ENCODE measurements at regions not wholly inside any gene's neighbourhood (a gene's known extent, or its start where the extent isn't known, plus 50 kb on each side); places are given as distances from the start of the nearest gene placed in this dataset.

GRCh38 chr22:48305726-48306235 lies 1521.9 kb downstream of the BRD1 start:
- H3K36me3 ChIP-seq (ENCODE audit: control insufficient read depth, insufficient read depth, low read length), result no peaks in the 10 kb centered on the region
- intact Hi-C loops (cut with micrococcal nuclease; ENCODE audit: unreplicated experiment) (no loop called here), in situ Hi-C loops (cut with HindIII; ENCODE audit: low pct_unique_long_range_greater_than_20kb, low sequenced_read_pairs) (no loop called here)
- ChIA-PET CTCF (no interaction called here), POLR2A (no interaction called here)
- ATAC-seq (no peak), DNase-seq (ENCODE audit: low read depth, low spot score) (no peak)
- BruUV-seq (replicated peaks), result no TSS peak
- H3K27me3 ChIP-seq (ENCODE audit: control insufficient read depth, insufficient read depth, low read length), result no peaks in the 10 kb centered on the region; the same call in 1 of the 2 replicates
- no peak for TF ChIP-seq TCF7L2 (IDR thresholded peaks at IDR 0.05; ENCODE audit: low read depth, low read length)
- TF ChIP-seq POLR2AphosphoS5 (IDR thresholded peaks at IDR 0.05; ENCODE audit: low read depth, low read length), result no peak
- no peak for TF ChIP-seq REST (IDR thresholded peaks at IDR 0.05; ENCODE audit: insufficient read depth in 1 of 2, low read depth in 2 of 2, low read length in 1 of 2)
- TF ChIP-seq SIN3A (IDR thresholded peaks at IDR 0.05; ENCODE audit: borderline replicate concordance, insufficient read depth, low read depth, low read length), result no peak
- TF ChIP-seq CTCF (IDR thresholded peaks at IDR 0.05), result no peak
- no peaks in the 10 kb centered on the region for H3K4me1 ChIP-seq (ENCODE audit: control insufficient read depth, insufficient read depth, low read length)
- no peaks in the 10 kb centered on the region for H3K9me3 ChIP-seq (ENCODE audit: control insufficient read depth, insufficient read depth, low read depth, low read length)
- H3K4me3 ChIP-seq (ENCODE audit: low read depth in 2 of 2, low read length in 2 of 2), result no peak overlapping the region
- no peak overlapping the region for H3K27ac ChIP-seq (ENCODE audit: low read length)

- TF ChIP-seq POLR2AphosphoS5 (IDR thresholded peaks at IDR 0.05; ENCODE audit: low read depth, low read length) (no peak), TCF7L2 (IDR thresholded peaks at IDR 0.05; ENCODE audit: low read depth, low read length) (no peak), REST (IDR thresholded peaks at IDR 0.05; ENCODE audit: insufficient read depth in 1 of 2, low read depth in 2 of 2, low read length in 1 of 2) (no peak), CTCF (IDR thresholded peaks at IDR 0.05) (no peak), SIN3A (IDR thresholded peaks at IDR 0.05; ENCODE audit: borderline replicate concordance, insufficient read depth, low read depth, low read length) (no peak)
- POLR2A ChIA-PET, result no interaction called here
- ATAC-seq (no peak), DNase-seq (ENCODE audit: low read depth, low spot score) (no peak)
- CTCF ChIA-PET, result no interaction called here
- intact Hi-C loops (cut with micrococcal nuclease; ENCODE audit: unreplicated experiment) (no loop called here), in situ Hi-C loops (cut with HindIII; ENCODE audit: low pct_unique_long_range_greater_than_20kb, low sequenced_read_pairs) (no loop called here)
- Histone ChIP-seq H3K4me3 (ENCODE audit: low read depth in 2 of 2, low read length in 2 of 2) (no peak overlapping the region), H3K27ac (ENCODE audit: low read length) (no peak overlapping the region), H3K36me3 (ENCODE audit: control insufficient read depth, insufficient read depth, low read length) (no peaks in the 10 kb centered on the region), H3K27me3 (ENCODE audit: control insufficient read depth, insufficient read depth, low read length) (no peaks in the 10 kb centered on the region; the same call in 1 of the 2 replicates), H3K4me1 (ENCODE audit: control insufficient read depth, insufficient read depth, low read length) (no peaks in the 10 kb centered on the region), H3K9me3 (ENCODE audit: control insufficient read depth, insufficient read depth, low read depth, low read length) (no peaks in the 10 kb centered on the region)
- no TSS peak for BruUV-seq (replicated peaks)
Observed at GRCh38 chr22:48303369-48303725, 1524.3 kb downstream of the BRD1 start.

Data from Panc1 (cell line).